ENCODE measurements at regions not wholly inside any gene's neighbourhood (a gene's known extent, or its start where the extent isn't known, plus 50 kb on each side); places are given as distances from the start of the nearest gene placed in this dataset.

DNA sequence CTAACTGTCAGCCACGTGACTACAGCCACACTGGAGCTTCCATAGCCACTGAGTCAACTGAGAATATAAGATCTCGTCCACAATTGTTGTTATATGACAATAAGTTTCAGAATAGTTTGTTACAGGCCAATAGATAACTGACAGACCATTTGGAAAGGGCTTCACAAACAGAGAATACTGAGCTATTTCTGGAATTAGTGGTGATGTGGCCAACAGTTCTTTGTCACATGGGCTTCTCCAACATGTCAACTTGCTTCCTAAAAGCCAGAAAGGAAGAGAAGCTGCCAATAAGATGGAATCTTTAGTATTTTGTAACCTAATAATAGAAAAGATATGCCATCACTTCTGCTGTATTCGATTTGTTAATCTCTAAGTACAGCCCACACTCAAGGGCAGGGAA is 1220.4 kb downstream of the CDH8 start:
- TF ChIP-seq POLR2A (IDR thresholded peaks at IDR 0.05): no peak
- TF ChIP-seq CTCF (IDR thresholded peaks at IDR 0.05): no peak
- TF ChIP-seq EP300 (IDR thresholded peaks at IDR 0.05): no peak

Data from upper lobe of left lung (tissue), 4 donors.